GM19467 (cell line): ENCODE measurements at regions not wholly inside any gene's neighbourhood (a gene's known extent, or its start where the extent isn't known, plus 50 kb on each side); places are given as distances from the start of the nearest gene placed in this dataset.
"Not testable (repeated sequence)": the region's sequence is repeated elsewhere in the genome, so short reads cannot be mapped to it uniquely, and the experiment has no call there.

Source experiments
- ATAC-seq: cut with Tn5 transposase; IDR thresholded peaks from one replicate; pipeline ENCODE4 v1.9.1; 2021; ENCODE audit warnings: mild to moderate bottlenecking, moderate library complexity; ENCODE audit not compliant: unreplicated experiment

GRCh38 chr5:34436761-34437501, 219.2 kb upstream of the RAI14 start:
- ATAC-seq: no peak

- no peak for ATAC-seq
Measured at GRCh38 chr5:34439601-34440000, 216.5 kb upstream of the RAI14 start.

GRCh38 chr5:34441767-34442166, 214.4 kb upstream of the RAI14 start:
- not testable (repeated sequence) for ATAC-seq

GRCh38 chr5:34447424-34447823, 208.7 kb upstream of the RAI14 start:
- ATAC-seq: no peak

GRCh38 chr5:34449639-34450038, 206.5 kb upstream of the RAI14 start:
- ATAC-seq: no peak

GRCh38 chr5:34450338-34450737, 205.8 kb upstream of the RAI14 start:
- no peak for ATAC-seq

GRCh38 chr5:34452170-34452828, 203.8 kb upstream of the RAI14 start:
- no peak for ATAC-seq

- no peak for ATAC-seq
Measured at GRCh38 chr5:34455098-34455497, 201.0 kb upstream of the RAI14 start.

- no peak for ATAC-seq
Measured at GRCh38 chr5:34459908-34460307, 196.2 kb upstream of the RAI14 start.

- ATAC-seq: no peak
Measured at GRCh38 chr5:34460496-34460895, 195.6 kb upstream of the RAI14 start.

- no peak for ATAC-seq
Measured at GRCh38 chr5:34464829-34465228, 191.3 kb upstream of the RAI14 start.

GRCh38 chr5:34465301-34465700, 190.8 kb upstream of the RAI14 start:
- not testable (repeated sequence) for ATAC-seq

- ATAC-seq: not testable (repeated sequence)
Measured at GRCh38 chr5:34466519-34467388, 189.4 kb upstream of the RAI14 start.

- ATAC-seq: no peak
Measured at GRCh38 chr5:34467436-34467835, 188.7 kb upstream of the RAI14 start.

GRCh38 chr5:34467984-34468383, 188.1 kb upstream of the RAI14 start:
- ATAC-seq: not testable (repeated sequence)

- no peak for ATAC-seq
Measured at GRCh38 chr5:34469971-34470370, 186.2 kb upstream of the RAI14 start.

- no peak for ATAC-seq
Measured at GRCh38 chr5:34474573-34475021, 181.5 kb upstream of the RAI14 start.

GRCh38 chr5:34475249-34475966, 180.7 kb upstream of the RAI14 start:
- ATAC-seq: no peak

GRCh38 chr5:34476941-34477565, 179.1 kb upstream of the RAI14 start:
- ATAC-seq: no peak

- no peak for ATAC-seq
Measured at GRCh38 chr5:34480810-34481528, 175.2 kb upstream of the RAI14 start.
